ENCODE measurements at regions not wholly inside any gene's neighbourhood (a gene's known extent, or its start where the extent isn't known, plus 50 kb on each side); places are given as distances from the start of the nearest gene placed in this dataset.

DNA sequence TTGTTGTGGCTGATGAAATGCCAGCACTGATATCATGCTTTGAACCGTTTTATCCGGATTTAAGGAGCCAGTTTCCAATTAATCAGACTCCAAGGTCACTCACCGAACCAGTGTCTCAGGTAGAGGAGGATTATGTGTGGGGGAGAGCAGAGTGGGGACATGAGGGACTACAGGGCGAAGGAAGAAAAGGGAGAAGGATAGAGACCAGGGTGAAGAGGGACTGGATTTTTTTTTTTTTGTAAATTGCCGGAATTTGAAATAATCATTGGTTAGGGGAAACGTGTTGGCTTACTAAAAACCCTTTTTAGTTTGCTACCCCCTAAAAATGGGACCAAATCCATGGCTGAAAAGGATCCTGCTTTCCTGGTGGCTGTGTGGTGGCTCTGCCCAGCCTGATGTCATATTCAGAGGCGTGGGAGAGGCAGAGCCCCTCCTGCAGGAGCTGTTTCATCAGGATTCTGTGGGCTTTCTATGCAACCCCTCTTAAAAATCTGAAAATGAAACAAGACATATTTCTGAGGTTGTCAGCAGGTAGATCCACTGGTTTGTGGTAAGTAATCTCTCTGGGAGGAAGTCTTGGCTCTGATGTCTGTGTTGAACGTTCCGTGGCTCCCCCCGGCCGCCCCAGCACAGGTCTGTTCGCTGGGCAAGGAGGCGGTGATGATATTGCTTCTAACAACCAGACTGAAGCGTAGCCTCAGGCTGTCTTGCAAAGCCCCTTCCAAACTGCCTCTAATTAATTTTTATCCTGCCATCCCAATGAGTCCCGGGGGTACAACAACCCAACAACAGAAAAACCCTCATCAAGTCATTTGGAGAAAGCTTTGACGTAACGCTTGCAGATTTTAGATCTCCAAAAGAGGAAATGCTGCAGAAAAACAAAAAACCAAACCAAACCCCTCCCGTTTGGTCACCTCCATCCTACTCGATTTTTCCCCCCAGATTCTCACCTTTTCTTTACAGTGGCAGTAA, 143.0 kb upstream of the ZFHX3 start (continued):
- TF ChIP-seq, protein P1, sequence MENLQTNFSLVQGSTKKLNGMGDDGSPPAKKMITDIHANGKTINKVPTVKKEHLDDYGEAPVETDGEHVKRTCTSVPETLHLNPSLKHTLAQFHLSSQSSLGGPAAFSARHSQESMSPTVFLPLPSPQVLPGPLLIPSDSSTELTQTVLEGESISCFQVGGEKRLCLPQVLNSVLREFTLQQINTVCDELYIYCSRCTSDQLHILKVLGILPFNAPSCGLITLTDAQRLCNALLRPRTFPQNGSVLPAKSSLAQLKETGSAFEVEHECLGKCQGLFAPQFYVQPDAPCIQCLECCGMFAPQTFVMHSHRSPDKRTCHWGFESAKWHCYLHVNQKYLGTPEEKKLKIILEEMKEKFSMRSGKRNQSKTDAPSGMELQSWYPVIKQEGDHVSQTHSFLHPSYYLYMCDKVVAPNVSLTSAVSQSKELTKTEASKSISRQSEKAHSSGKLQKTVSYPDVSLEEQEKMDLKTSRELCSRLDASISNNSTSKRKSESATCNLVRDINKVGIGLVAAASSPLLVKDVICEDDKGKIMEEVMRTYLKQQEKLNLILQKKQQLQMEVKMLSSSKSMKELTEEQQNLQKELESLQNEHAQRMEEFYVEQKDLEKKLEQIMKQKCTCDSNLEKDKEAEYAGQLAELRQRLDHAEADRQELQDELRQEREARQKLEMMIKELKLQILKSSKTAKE (IDR thresholded peaks at IDR 0.05; ENCODE audit: low read depth, poor library complexity, severe bottlenecking), result no peak
- TF ChIP-seq SPI1 (IDR thresholded peaks at IDR 0.05; ENCODE audit: borderline replicate concordance, insufficient read depth, low read depth, low read length) (peak; percentile 86), HDGF (IDR thresholded peaks at IDR 0.05) (no peak), BCL11A (IDR thresholded peaks at IDR 0.05; ENCODE audit: low read depth, low read length) (peak; percentile 81), RCOR1 (conservative IDR thresholded peaks at IDR 0.05; ENCODE audit: low read depth, low read length) (no peak), RAD51 (IDR thresholded peaks at IDR 0.05) (no peak), JUNB (IDR thresholded peaks at IDR 0.05) (peak; percentile 58), BMI1 (IDR thresholded peaks at IDR 0.05; ENCODE audit: borderline replicate concordance) (no peak), TCF12 (IDR thresholded peaks at IDR 0.05; ENCODE audit: low read depth, low read length) (no peak), MTA2 (IDR thresholded peaks at IDR 0.05; ENCODE audit: low read depth) (peak; percentile 71; the same call in 1 of the 2 replicates), CREM (IDR thresholded peaks at IDR 0.05; ENCODE audit: low read depth) (peak; percentile 23; the same call in 1 of the 2 replicates), ZNF207 (IDR thresholded peaks at IDR 0.05; ENCODE audit: borderline replicate concordance) (no peak), ASH2L (IDR thresholded peaks at IDR 0.05; ENCODE audit: borderline replicate concordance, low read depth) (no peak), IKZF1 (conservative IDR thresholded peaks at IDR 0.05) (peak; percentile 55), POLR2A (IDR thresholded peaks at IDR 0.05; ENCODE audit: low read depth, low read length) (no peak), RUNX3 (IDR thresholded peaks at IDR 0.05; ENCODE audit: low read length) (peak; percentile 54), HCFC1 (IDR thresholded peaks at IDR 0.05; ENCODE audit: low read length) (no peak)
- TF ChIP-seq, protein P2, sequence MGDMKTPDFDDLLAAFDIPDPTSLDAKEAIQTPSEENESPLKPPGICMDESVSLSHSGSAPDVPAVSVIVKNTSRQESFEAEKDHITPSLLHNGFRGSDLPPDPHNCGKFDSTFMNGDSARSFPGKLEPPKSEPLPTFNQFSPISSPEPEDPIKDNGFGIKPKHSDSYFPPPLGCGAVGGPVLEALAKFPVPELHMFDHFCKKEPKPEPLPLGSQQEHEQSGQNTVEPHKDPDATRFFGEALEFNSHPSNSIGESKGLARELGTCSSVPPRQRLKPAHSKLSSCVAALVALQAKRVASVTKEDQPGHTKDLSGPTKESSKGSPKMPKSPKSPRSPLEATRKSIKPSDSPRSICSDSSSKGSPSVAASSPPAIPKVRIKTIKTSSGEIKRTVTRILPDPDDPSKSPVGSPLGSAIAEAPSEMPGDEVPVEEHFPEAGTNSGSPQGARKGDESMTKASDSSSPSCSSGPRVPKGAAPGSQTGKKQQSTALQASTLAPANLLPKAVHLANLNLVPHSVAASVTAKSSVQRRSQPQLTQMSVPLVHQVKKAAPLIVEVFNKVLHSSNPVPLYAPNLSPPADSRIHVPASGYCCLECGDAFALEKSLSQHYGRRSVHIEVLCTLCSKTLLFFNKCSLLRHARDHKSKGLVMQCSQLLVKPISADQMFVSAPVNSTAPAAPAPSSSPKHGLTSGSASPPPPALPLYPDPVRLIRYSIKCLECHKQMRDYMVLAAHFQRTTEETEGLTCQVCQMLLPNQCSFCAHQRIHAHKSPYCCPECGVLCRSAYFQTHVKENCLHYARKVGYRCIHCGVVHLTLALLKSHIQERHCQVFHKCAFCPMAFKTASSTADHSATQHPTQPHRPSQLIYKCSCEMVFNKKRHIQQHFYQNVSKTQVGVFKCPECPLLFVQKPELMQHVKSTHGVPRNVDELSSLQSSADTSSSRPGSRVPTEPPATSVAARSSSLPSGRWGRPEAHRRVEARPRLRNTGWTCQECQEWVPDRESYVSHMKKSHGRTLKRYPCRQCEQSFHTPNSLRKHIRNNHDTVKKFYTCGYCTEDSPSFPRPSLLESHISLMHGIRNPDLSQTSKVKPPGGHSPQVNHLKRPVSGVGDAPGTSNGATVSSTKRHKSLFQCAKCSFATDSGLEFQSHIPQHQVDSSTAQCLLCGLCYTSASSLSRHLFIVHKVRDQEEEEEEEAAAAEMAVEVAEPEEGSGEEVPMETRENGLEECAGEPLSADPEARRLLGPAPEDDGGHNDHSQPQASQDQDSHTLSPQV (IDR thresholded peaks at IDR 0.05), result no peak
- TF ChIP-seq, protein P3, sequence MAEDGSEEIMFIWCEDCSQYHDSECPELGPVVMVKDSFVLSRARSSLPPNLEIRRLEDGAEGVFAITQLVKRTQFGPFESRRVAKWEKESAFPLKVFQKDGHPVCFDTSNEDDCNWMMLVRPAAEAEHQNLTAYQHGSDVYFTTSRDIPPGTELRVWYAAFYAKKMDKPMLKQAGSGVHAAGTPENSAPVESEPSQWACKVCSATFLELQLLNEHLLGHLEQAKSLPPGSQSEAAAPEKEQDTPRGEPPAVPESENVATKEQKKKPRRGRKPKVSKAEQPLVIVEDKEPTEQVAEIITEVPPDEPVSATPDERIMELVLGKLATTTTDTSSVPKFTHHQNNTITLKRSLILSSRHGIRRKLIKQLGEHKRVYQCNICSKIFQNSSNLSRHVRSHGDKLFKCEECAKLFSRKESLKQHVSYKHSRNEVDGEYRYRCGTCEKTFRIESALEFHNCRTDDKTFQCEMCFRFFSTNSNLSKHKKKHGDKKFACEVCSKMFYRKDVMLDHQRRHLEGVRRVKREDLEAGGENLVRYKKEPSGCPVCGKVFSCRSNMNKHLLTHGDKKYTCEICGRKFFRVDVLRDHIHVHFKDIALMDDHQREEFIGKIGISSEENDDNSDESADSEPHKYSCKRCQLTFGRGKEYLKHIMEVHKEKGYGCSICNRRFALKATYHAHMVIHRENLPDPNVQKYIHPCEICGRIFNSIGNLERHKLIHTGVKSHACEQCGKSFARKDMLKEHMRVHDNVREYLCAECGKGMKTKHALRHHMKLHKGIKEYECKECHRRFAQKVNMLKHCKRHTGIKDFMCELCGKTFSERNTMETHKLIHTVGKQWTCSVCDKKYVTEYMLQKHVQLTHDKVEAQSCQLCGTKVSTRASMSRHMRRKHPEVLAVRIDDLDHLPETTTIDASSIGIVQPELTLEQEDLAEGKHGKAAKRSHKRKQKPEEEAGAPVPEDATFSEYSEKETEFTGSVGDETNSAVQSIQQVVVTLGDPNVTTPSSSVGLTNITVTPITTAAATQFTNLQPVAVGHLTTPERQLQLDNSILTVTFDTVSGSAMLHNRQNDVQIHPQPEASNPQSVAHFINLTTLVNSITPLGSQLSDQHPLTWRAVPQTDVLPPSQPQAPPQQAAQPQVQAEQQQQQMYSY (CRISPR knock-in tag; IDR thresholded peaks at IDR 0.05), result no peak
